Hematopoietic multipotent progenitor cell (in vitro differentiated cells): ENCODE measurements at regions not wholly inside any gene's neighbourhood (a gene's known extent, or its start where the extent isn't known, plus 50 kb on each side); places are given as distances from the start of the nearest gene placed in this dataset.
"Not testable (repeated sequence)": the region's sequence is repeated elsewhere in the genome, so short reads cannot be mapped to it uniquely, and the experiment has no call there.

Experiments
- DNase-seq, 3 donors: peaks; one replicate each; pipeline ENCODE4 v3.0.0-alpha.2; 2011 to 2015; ENCODE audit warnings: low read depth in 2 of 3, low spot score in 2 of 3

GRCh38 chr12:22808860-22809259, 183.9 kb downstream of the ETNK1 start:
- DNase-seq = no peak

GRCh38 chr12:22810036-22810435, 185.1 kb downstream of the ETNK1 start:
- DNase-seq = no peak

GRCh38 chr12:22812531-22812930, 187.6 kb downstream of the ETNK1 start:
- DNase-seq = no peak

GRCh38 chr12:22821985-22822384, 197.0 kb downstream of the ETNK1 start:
- no peak for DNase-seq

- DNase-seq = no peak
Observed at GRCh38 chr12:22826026-22826425, 201.1 kb downstream of the ETNK1 start.

GRCh38 chr12:22826446-22826981, 201.5 kb downstream of the ETNK1 start:
- not testable (repeated sequence) for DNase-seq

- DNase-seq = no peak
Observed at GRCh38 chr12:22828066-22828465, 203.1 kb downstream of the ETNK1 start.

- DNase-seq = no peak
Observed at GRCh38 chr12:22835431-22835830, 210.5 kb downstream of the ETNK1 start.

- DNase-seq = no peak
Observed at GRCh38 chr12:22850185-22850584, 225.2 kb downstream of the ETNK1 start.

- DNase-seq = no peak
Observed at GRCh38 chr12:22851532-22851931, 226.6 kb downstream of the ETNK1 start.

- no peak for DNase-seq
Observed at GRCh38 chr12:22855456-22855855, 230.5 kb downstream of the ETNK1 start.

- peak in 2 of 3 donors; percentile 4 to 31 for DNase-seq
Observed at GRCh38 chr12:22856178-22856577, 231.2 kb downstream of the ETNK1 start.

GRCh38 chr12:22858849-22859570, 234.0 kb downstream of the ETNK1 start:
- no peak for DNase-seq

- no peak for DNase-seq
Observed at GRCh38 chr12:22860926-22861325, 236.0 kb downstream of the ETNK1 start.

GRCh38 chr12:22865822-22866221, 240.9 kb downstream of the ETNK1 start:
- no peak for DNase-seq

GRCh38 chr12:22866406-22866805, 241.4 kb downstream of the ETNK1 start:
- no peak for DNase-seq

- DNase-seq = no peak
Observed at GRCh38 chr12:22874151-22874550, 249.2 kb downstream of the ETNK1 start.

GRCh38 chr12:22876262-22876661, 251.3 kb downstream of the ETNK1 start:
- DNase-seq = no peak

- no peak for DNase-seq
Observed at GRCh38 chr12:22879203-22879602, 254.2 kb downstream of the ETNK1 start.

GRCh38 chr12:22880331-22880730, 255.4 kb downstream of the ETNK1 start:
- no peak for DNase-seq

GRCh38 chr12:22880807-22881206, 255.8 kb downstream of the ETNK1 start:
- no peak for DNase-seq

GRCh38 chr12:22881878-22882385, 257.0 kb downstream of the ETNK1 start:
- DNase-seq = no peak
